WTC11 (cell line): ENCODE measurements at regions not wholly inside any gene's neighbourhood (a gene's known extent, or its start where the extent isn't known, plus 50 kb on each side); places are given as distances from the start of the nearest gene placed in this dataset.

Experiments used
- ATAC-seq: fragments of 200-7000 bp; cut with Tn5 transposase; 2 replicates; pipeline ENCODE4 v1.10.0; 2021; ENCODE audit warnings: mild to moderate bottlenecking, moderate library complexity
- CTCF ChIA-PET: fragments of 300-600 bp; sonication (Branson Sonifier 250); formaldehyde crosslinking; loops from one replicate; lab custom pipeline; 2021; ENCODE audit warnings: antibody characterized with exemption; lab: Charles Lee
- POLR2A ChIA-PET: fragments of 350-600 bp; sonication (Branson Sonifier 250); formaldehyde crosslinking; loops from one replicate; lab custom pipeline; 2021; ENCODE audit warnings: antibody characterized with exemption; lab: Charles Lee
- DNase-seq: peaks from one replicate; pipeline ENCODE4 v3.0.0; 2021; ENCODE audit warnings: low spot score
- H3K27ac Mint-ChIP-seq: 2 replicates; pipeline ENCODE4 v1.8.0; 2021; ENCODE audit warnings: mixed read lengths
- H3K27me3 Mint-ChIP-seq: 2 replicates; pipeline ENCODE4 v1.8.0; 2021; ENCODE audit warnings: low read depth, mild to moderate bottlenecking, moderate library complexity, mixed read lengths
- H3K36me3 Mint-ChIP-seq: 2 replicates; pipeline ENCODE4 v1.8.0; 2021; ENCODE audit warnings: mixed read lengths
- H3K4me1 Mint-ChIP-seq: 2 replicates; pipeline ENCODE4 v1.8.0; 2022; ENCODE audit warnings: mixed read lengths
- H3K4me3 Mint-ChIP-seq: 2 replicates; pipeline ENCODE4 v1.8.0; 2021; ENCODE audit warnings: mild to moderate bottlenecking, moderate library complexity, mixed read lengths
- H3K9me3 Mint-ChIP-seq: 2 replicates; pipeline ENCODE4 v1.8.0; 2021; ENCODE audit warnings: mixed read lengths
- CDX4 ChIP-seq: fragments of 250-450 bp; sonication (Bioruptor Pico); IDR thresholded peaks from 2 replicates; pipeline ENCODE4 v1.9.0; 2021; ENCODE audit warnings: moderate library complexity, mild to moderate bottlenecking, inconsistent platforms, borderline replicate concordance
- CREM ChIP-seq: sonication (generic); formaldehyde crosslinking; IDR thresholded peaks from 2 replicates; pipeline ENCODE4 v1.8.1; 2022; ENCODE audit warnings: mild to moderate bottlenecking, missing genetic modification reagents, moderate library complexity
- E2F4 ChIP-seq: sonication (generic); formaldehyde crosslinking; IDR thresholded peaks from 2 replicates; pipeline ENCODE4 v1.8.1; 2022; ENCODE audit warnings: low read depth, mild to moderate bottlenecking, moderate library complexity, missing genetic modification reagents, borderline replicate concordance
- E2F5 ChIP-seq: sonication (generic); formaldehyde crosslinking; IDR thresholded peaks from 2 replicates; pipeline ENCODE4 v1.8.1; 2022; ENCODE audit warnings: mild to moderate bottlenecking, moderate library complexity, missing genetic modification reagents
- GTF2I ChIP-seq: fragments of 250-450 bp; sonication (Bioruptor Pico); conservative IDR thresholded peaks from 2 replicates; pipeline ENCODE4 v1.4.0; 2021; ENCODE audit warnings: mild to moderate bottlenecking
- IRF2 ChIP-seq: sonication (generic); formaldehyde crosslinking; IDR thresholded peaks from 2 replicates; pipeline ENCODE4 v1.8.0; 2022; ENCODE audit warnings: low read depth, missing genetic modification reagents, borderline replicate concordance
- MYBL2 ChIP-seq: sonication (generic); formaldehyde crosslinking; IDR thresholded peaks from 2 replicates; pipeline ENCODE4 v1.8.1; 2023; ENCODE audit warnings: mild to moderate bottlenecking, moderate library complexity, missing genetic modification reagents
- NR2C2 ChIP-seq: sonication (generic); formaldehyde crosslinking; IDR thresholded peaks from 2 replicates; pipeline ENCODE4 v1.8.0; 2022; ENCODE audit warnings: mild to moderate bottlenecking, missing genetic modification reagents
- RORB ChIP-seq: fragments of 250-450 bp; sonication (Bioruptor Pico); IDR thresholded peaks from 2 replicates; pipeline ENCODE4 v1.9.0; 2021; ENCODE audit warnings: mild to moderate bottlenecking
- TP53 ChIP-seq: sonication (generic); formaldehyde crosslinking; IDR thresholded peaks from 2 replicates; pipeline ENCODE4 v1.8.1; 2023; ENCODE audit warnings: mild to moderate bottlenecking, missing genetic modification reagents
- TF ChIP-seq, protein P1 (sequence below): sonication (generic); formaldehyde crosslinking; IDR thresholded peaks from 2 replicates; pipeline ENCODE4 v1.8.1; 2022; ENCODE audit warnings: low read depth, missing genetic modification reagents, borderline replicate concordance
- TF ChIP-seq, protein P2 (sequence below): fragments of 250-450 bp; sonication (Bioruptor Pico); IDR thresholded peaks from 2 replicates; pipeline ENCODE4 v1.9.0; 2021; ENCODE audit warnings: mild to moderate bottlenecking, borderline replicate concordance
- TF ChIP-seq, protein P3 (sequence below): sonication (generic); formaldehyde crosslinking; IDR thresholded peaks from 2 replicates; pipeline ENCODE4 v1.8.1; 2023; ENCODE audit warnings: mild to moderate bottlenecking, missing genetic modification reagents
- TF ChIP-seq, protein P4 (sequence below): sonication (generic); formaldehyde crosslinking; IDR thresholded peaks from 2 replicates; pipeline ENCODE4 v1.8.1; 2022; ENCODE audit warnings: mild to moderate bottlenecking, missing genetic modification reagents, moderate library complexity, borderline replicate concordance
- TF ChIP-seq, protein P5 (sequence below): sonication (generic); formaldehyde crosslinking; IDR thresholded peaks from 2 replicates; pipeline ENCODE4 v1.8.0; 2022; ENCODE audit warnings: mild to moderate bottlenecking, missing genetic modification reagents

DNA sequence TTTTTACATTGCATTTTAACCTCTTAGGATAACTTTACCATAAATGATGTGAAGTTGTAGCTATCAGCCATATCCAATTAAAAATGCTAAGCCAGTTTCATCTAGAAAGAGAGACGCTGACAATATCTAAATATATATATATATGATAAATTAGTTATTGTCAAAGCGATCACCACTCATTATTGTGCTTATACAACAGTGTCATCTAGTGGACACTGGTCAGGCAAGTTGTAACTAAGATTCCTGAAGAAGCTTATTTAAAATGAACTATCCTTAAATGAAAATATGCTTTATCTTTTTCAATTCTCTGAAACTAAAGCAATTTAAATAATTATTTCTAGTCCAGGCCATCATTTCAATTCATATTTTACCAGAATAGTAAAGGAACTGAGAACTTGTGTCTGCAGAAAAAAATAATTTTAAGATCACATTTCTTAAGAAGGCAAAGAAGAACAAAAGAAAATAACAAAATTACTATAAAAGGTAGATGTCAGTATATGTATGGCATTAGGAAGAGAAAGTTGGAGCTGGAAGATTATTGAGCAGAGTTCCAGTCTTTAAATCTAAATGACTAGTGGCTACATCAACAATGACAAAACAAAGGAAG is 193.3 kb upstream of the SNX7 start (continued):
- TF ChIP-seq, protein P1, sequence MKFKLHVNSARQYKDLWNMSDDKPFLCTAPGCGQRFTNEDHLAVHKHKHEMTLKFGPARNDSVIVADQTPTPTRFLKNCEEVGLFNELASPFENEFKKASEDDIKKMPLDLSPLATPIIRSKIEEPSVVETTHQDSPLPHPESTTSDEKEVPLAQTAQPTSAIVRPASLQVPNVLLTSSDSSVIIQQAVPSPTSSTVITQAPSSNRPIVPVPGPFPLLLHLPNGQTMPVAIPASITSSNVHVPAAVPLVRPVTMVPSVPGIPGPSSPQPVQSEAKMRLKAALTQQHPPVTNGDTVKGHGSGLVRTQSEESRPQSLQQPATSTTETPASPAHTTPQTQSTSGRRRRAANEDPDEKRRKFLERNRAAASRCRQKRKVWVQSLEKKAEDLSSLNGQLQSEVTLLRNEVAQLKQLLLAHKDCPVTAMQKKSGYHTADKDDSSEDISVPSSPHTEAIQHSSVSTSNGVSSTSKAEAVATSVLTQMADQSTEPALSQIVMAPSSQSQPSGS (CRISPR knock-in tag), result no peak
- TF ChIP-seq, protein P2, sequence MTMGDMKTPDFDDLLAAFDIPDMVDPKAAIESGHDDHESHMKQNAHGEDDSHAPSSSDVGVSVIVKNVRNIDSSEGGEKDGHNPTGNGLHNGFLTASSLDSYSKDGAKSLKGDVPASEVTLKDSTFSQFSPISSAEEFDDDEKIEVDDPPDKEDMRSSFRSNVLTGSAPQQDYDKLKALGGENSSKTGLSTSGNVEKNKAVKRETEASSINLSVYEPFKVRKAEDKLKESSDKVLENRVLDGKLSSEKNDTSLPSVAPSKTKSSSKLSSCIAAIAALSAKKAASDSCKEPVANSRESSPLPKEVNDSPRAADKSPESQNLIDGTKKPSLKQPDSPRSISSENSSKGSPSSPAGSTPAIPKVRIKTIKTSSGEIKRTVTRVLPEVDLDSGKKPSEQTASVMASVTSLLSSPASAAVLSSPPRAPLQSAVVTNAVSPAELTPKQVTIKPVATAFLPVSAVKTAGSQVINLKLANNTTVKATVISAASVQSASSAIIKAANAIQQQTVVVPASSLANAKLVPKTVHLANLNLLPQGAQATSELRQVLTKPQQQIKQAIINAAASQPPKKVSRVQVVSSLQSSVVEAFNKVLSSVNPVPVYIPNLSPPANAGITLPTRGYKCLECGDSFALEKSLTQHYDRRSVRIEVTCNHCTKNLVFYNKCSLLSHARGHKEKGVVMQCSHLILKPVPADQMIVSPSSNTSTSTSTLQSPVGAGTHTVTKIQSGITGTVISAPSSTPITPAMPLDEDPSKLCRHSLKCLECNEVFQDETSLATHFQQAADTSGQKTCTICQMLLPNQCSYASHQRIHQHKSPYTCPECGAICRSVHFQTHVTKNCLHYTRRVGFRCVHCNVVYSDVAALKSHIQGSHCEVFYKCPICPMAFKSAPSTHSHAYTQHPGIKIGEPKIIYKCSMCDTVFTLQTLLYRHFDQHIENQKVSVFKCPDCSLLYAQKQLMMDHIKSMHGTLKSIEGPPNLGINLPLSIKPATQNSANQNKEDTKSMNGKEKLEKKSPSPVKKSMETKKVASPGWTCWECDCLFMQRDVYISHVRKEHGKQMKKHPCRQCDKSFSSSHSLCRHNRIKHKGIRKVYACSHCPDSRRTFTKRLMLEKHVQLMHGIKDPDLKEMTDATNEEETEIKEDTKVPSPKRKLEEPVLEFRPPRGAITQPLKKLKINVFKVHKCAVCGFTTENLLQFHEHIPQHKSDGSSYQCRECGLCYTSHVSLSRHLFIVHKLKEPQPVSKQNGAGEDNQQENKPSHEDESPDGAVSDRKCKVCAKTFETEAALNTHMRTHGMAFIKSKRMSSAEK, result no peak
- no peak for TF ChIP-seq E2F4
- TF ChIP-seq, protein P3, sequence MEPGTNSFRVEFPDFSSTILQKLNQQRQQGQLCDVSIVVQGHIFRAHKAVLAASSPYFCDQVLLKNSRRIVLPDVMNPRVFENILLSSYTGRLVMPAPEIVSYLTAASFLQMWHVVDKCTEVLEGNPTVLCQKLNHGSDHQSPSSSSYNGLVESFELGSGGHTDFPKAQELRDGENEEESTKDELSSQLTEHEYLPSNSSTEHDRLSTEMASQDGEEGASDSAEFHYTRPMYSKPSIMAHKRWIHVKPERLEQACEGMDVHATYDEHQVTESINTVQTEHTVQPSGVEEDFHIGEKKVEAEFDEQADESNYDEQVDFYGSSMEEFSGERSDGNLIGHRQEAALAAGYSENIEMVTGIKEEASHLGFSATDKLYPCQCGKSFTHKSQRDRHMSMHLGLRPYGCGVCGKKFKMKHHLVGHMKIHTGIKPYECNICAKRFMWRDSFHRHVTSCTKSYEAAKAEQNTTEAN, result no peak
- TF ChIP-seq CREM (CRISPR knock-in tag), result no peak
- no peak for TF ChIP-seq E2F5
- TF ChIP-seq, protein P4, sequence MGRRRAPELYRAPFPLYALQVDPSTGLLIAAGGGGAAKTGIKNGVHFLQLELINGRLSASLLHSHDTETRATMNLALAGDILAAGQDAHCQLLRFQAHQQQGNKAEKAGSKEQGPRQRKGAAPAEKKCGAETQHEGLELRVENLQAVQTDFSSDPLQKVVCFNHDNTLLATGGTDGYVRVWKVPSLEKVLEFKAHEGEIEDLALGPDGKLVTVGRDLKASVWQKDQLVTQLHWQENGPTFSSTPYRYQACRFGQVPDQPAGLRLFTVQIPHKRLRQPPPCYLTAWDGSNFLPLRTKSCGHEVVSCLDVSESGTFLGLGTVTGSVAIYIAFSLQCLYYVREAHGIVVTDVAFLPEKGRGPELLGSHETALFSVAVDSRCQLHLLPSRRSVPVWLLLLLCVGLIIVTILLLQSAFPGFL, result no peak
- TF ChIP-seq RORB, result no peak
- TF ChIP-seq, protein P5, sequence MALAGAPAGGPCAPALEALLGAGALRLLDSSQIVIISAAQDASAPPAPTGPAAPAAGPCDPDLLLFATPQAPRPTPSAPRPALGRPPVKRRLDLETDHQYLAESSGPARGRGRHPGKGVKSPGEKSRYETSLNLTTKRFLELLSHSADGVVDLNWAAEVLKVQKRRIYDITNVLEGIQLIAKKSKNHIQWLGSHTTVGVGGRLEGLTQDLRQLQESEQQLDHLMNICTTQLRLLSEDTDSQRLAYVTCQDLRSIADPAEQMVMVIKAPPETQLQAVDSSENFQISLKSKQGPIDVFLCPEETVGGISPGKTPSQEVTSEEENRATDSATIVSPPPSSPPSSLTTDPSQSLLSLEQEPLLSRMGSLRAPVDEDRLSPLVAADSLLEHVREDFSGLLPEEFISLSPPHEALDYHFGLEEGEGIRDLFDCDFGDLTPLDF (CRISPR knock-in tag), result no peak
- TF ChIP-seq CDX4 (CRISPR knock-in tag), result no peak

DNA sequence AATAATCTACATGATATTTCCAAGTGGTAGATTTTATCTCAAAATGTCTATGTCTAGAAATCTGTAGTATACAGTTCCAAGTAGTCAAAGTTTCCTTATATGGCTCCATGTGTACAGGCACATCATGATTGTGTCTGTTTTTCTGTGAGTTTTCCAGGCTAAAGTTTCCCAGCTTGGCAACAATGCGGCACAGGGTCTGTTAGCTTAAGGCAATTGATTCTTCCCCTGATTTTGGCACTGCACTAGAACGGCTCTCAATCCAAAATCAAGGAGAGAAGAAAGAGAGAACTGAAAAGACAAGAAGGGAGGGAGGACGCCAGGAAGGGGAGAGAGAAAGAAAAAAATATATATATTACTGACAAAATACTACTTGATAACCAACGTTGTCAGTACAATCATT is 193.9 kb upstream of the SNX7 start:
- TF ChIP-seq TP53 (CRISPR knock-in tag), result no peak
- TF ChIP-seq NR2C2, result no peak
- no peak for TF ChIP-seq RORB
- TF ChIP-seq, protein P1 (CRISPR knock-in tag), result no peak
- TF ChIP-seq IRF2 (CRISPR knock-in tag), result no peak
- no peak for TF ChIP-seq GTF2I (CRISPR knock-in tag)
- no peak for TF ChIP-seq MYBL2
- peaks cover 13% of the 10 kb centered on the region for H3K4me1 Mint-ChIP-seq
- no peak overlapping the region for H3K4me3 Mint-ChIP-seq
- no peak for ATAC-seq
- ChIA-PET CTCF (interaction anchor here (0.9 to 1.7 kb wide), 12 partner anchors 8 to 1417 kb away, joined by 3 to 9 read pairs (median 6); no protein-coding TSS in a partner anchor), POLR2A (no interaction called here)
- H3K27ac Mint-ChIP-seq, result no peak overlapping the region
- no peaks in the 10 kb centered on the region for H3K9me3 Mint-ChIP-seq
- no peaks in the 10 kb centered on the region for H3K27me3 Mint-ChIP-seq
- no peaks in the 10 kb centered on the region for H3K36me3 Mint-ChIP-seq
- DNase-seq, result no peak
